CD8-positive, alpha-beta memory T cell (primary cell): ENCODE measurements at regions not wholly inside any gene's neighbourhood (a gene's known extent, or its start where the extent isn't known, plus 50 kb on each side); places are given as distances from the start of the nearest gene placed in this dataset.

Experiments used
- CTCF ChIA-PET: fragments of 350-600 bp; sonication (Branson Sonifier 250); formaldehyde crosslinking; loops from one replicate; lab custom pipeline; 2021; ENCODE audit warnings: antibody characterized with exemption; lab: Charles Lee
- POLR2A ChIA-PET: fragments of 350-600 bp; sonication (Branson Sonifier 250); formaldehyde crosslinking; loops from one replicate; lab custom pipeline; 2021; ENCODE audit warnings: antibody characterized with exemption; lab: Charles Lee
- DNase-seq, 5 donors: peaks; one replicate each; pipeline versions ENCODE4 v3.0.0 to v3.0.0-alpha.2; 2020 to 2022; ENCODE audit warnings: mixed read lengths in 1 of 5
- H3K27ac ChIP-seq: one replicate; pipeline ENCODE4 v1.7.0; 2013; ENCODE audit warnings: low read depth, mild to moderate bottlenecking, low read length, moderate library complexity
- H3K27me3 ChIP-seq: 2 replicates; pipeline ENCODE4 v1.7.0; 2013; ENCODE audit warnings: low read length, mild to moderate bottlenecking; ENCODE audit not compliant: insufficient read depth, poor library complexity, severe bottlenecking
- H3K36me3 ChIP-seq: 2 replicates; pipeline ENCODE4 v1.7.0; 2013; ENCODE audit warnings: mild to moderate bottlenecking, low read length, moderate library complexity; ENCODE audit not compliant: insufficient read depth
- H3K4me1 ChIP-seq: 2 replicates; pipeline ENCODE4 v1.7.0; 2013; ENCODE audit warnings: mild to moderate bottlenecking, low read length, moderate library complexity; ENCODE audit not compliant: insufficient read depth
- H3K4me3 ChIP-seq: 2 replicates; pipeline ENCODE4 v1.7.0; 2013; ENCODE audit warnings: mild to moderate bottlenecking, low read length
- H3K9me3 ChIP-seq: 2 replicates; pipeline ENCODE4 v1.7.0; 2013; ENCODE audit warnings: mild to moderate bottlenecking, low read length
- H3K27ac Mint-ChIP-seq, 8 donors: one replicate each; pipeline ENCODE4 v1.8.0; 2020 to 2021; ENCODE audit warnings: mixed read lengths in 8 of 8, mild to moderate bottlenecking in 6 of 8, inconsistent platforms in 3 of 8, moderate library complexity in 3 of 8
- H3K27me3 Mint-ChIP-seq, 2 donors: one replicate each; pipeline ENCODE4 v1.8.0; 2020 to 2021; ENCODE audit warnings: mixed read lengths in 2 of 2, mild to moderate bottlenecking in 1 of 2, moderate library complexity in 1 of 2
- H3K36me3 Mint-ChIP-seq, 3 donors: one replicate each; pipeline ENCODE4 v1.8.0; 2020 to 2021; ENCODE audit warnings: mixed read lengths in 3 of 3, inconsistent platforms in 1 of 3, mild to moderate bottlenecking in 1 of 3
- H3K4me1 Mint-ChIP-seq, 3 donors: one replicate each; pipeline ENCODE4 v1.8.0; 2020 to 2021; ENCODE audit warnings: mixed read lengths in 3 of 3, inconsistent platforms in 1 of 3, mild to moderate bottlenecking in 1 of 3
- H3K4me3 Mint-ChIP-seq, 7 donors: one replicate each; pipeline ENCODE4 v1.8.0; 2020 to 2021; ENCODE audit warnings: mixed read lengths in 7 of 7, mild to moderate bottlenecking in 6 of 7, moderate library complexity in 4 of 7, inconsistent platforms in 2 of 7
- H3K9me3 Mint-ChIP-seq, 5 donors: one replicate each; pipeline ENCODE4 v1.8.0; 2020 to 2022; ENCODE audit warnings: mixed read lengths in 5 of 5, mild to moderate bottlenecking in 3 of 5, moderate library complexity in 2 of 5, inconsistent platforms in 1 of 5

DNA sequence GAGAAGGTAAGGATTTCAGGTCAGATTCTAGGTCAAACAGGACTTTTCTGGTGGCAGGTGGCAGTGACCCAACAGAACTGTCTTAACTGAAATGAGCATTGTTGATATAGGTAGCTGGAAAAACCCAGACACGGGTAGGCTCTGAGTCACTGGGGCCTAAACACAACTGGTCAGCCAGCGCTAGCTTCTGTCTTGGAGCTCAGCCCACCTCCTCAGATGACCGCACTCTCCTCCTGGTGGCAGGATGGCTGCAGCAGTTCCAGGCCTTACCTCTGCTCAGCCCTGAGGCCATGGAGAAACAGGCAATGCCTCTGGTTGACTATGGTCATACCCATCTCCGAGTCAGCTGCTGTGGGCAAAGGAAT lies 61.1 kb upstream of the GATA2 start:
- H3K4me3 ChIP-seq, result no peak overlapping the region
- ChIA-PET POLR2A (no interaction called here), CTCF (interaction anchor here (1.2 kb wide), 1 partner anchor 19 kb away, joined by 3 read pairs; no protein-coding TSS in a partner anchor)
- peaks cover 0 to 1% (median 0%) of the 10 kb centered on the region in 5 donors for H3K9me3 Mint-ChIP-seq
- H3K4me1 ChIP-seq, result no peaks in the 10 kb centered on the region
- H3K27ac ChIP-seq, result no peak overlapping the region
- H3K4me1 Mint-ChIP-seq, result peaks cover 1 to 12% (median 3%) of the 10 kb centered on the region in 3 donors
- H3K27me3 Mint-ChIP-seq, result peaks cover 42 to 65% of the 10 kb centered on the region in 2 donors
- DNase-seq, result no peak
- no peaks in the 10 kb centered on the region for H3K36me3 Mint-ChIP-seq
- H3K36me3 ChIP-seq, result no peaks in the 10 kb centered on the region
- H3K4me3 Mint-ChIP-seq, result peak overlapping the region in 1 of 7 donors; percentile 31
- no peak overlapping the region for H3K27ac Mint-ChIP-seq
- H3K9me3 ChIP-seq, result no peaks in the 10 kb centered on the region
- H3K27me3 ChIP-seq, result no peaks in the 10 kb centered on the region

DNA sequence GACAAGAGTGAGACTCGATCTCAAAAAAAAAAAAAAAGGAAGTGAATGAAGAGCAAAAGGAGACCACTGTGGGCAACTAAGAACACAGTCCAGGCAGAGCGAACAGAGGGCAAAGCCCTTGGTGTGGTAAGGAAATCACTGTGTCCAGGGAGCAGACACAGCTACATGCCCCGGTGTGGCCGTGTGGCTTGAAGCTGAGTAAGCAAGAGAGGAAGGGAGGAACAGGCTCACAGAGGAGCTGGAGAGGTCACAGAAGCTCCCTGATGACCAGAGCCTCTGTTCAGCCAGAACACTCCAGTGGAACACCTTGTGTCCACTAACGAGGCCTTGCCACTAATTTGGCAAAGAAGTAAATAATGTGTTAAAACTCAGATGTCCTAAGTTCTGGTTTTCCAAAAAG lies 60.6 kb upstream of the GATA2 start:
- H3K27me3 Mint-ChIP-seq, result peaks cover 42 to 69% of the 10 kb centered on the region in 2 donors
- peak overlapping the region in 1 of 8 donors; percentile 26 for H3K27ac Mint-ChIP-seq
- H3K4me1 Mint-ChIP-seq, result peaks cover 1 to 12% (median 3%) of the 10 kb centered on the region in 3 donors
- Histone ChIP-seq H3K9me3 (no peaks in the 10 kb centered on the region), H3K4me3 (no peak overlapping the region), H3K4me1 (no peaks in the 10 kb centered on the region), H3K27me3 (no peaks in the 10 kb centered on the region), H3K27ac (no peak overlapping the region), H3K36me3 (no peaks in the 10 kb centered on the region)
- POLR2A ChIA-PET, result no interaction called here
- CTCF ChIA-PET, result interaction anchor here (1.2 kb wide), 1 partner anchor 19 kb away, joined by 3 read pairs; no protein-coding TSS in a partner anchor
- H3K36me3 Mint-ChIP-seq, result no peaks in the 10 kb centered on the region
- peaks cover 0 to 1% (median 0%) of the 10 kb centered on the region in 5 donors for H3K9me3 Mint-ChIP-seq
- H3K4me3 Mint-ChIP-seq, result peak overlapping the region in 1 of 7 donors; percentile 85
- no peak for DNase-seq

DNA sequence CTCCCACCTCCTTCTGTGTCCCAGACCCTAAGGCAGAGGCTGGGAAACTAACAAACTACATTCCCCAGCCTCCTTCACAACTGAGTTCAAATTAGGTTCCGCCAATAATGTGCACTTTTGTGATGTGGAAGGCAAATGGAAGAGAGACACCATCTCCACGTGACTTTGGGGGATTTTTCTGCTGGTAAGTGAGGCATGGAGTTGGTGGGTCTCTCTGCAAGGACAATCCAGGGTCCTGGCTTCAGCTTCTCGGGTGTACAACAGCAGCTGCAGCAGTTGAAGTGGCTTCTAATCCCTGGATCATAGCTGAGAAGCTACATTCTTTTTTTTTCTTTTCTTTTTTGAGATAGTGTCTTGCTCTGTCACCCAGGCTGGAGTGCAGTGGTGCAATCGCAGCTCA lies 58.9 kb upstream of the GATA2 start:
- no peaks in the 10 kb centered on the region for H3K36me3 Mint-ChIP-seq
- Histone ChIP-seq H3K9me3 (no peaks in the 10 kb centered on the region), H3K27ac (no peak overlapping the region), H3K27me3 (no peaks in the 10 kb centered on the region), H3K4me3 (no peak overlapping the region), H3K36me3 (no peaks in the 10 kb centered on the region), H3K4me1 (no peaks in the 10 kb centered on the region)
- peaks cover 31 to 57% of the 10 kb centered on the region in 2 donors for H3K27me3 Mint-ChIP-seq
- no peak for DNase-seq
- POLR2A ChIA-PET, result no interaction called here
- H3K27ac Mint-ChIP-seq, result no peak overlapping the region
- H3K4me3 Mint-ChIP-seq, result no peak overlapping the region
- peaks cover 1 to 12% (median 3%) of the 10 kb centered on the region in 3 donors for H3K4me1 Mint-ChIP-seq
- CTCF ChIA-PET, result interaction anchor here (1.0 kb wide), 1 partner anchor 28 kb away, joined by 3 read pairs; no protein-coding TSS in a partner anchor
- peaks cover 0 to 1% (median 0%) of the 10 kb centered on the region in 5 donors for H3K9me3 Mint-ChIP-seq

DNA sequence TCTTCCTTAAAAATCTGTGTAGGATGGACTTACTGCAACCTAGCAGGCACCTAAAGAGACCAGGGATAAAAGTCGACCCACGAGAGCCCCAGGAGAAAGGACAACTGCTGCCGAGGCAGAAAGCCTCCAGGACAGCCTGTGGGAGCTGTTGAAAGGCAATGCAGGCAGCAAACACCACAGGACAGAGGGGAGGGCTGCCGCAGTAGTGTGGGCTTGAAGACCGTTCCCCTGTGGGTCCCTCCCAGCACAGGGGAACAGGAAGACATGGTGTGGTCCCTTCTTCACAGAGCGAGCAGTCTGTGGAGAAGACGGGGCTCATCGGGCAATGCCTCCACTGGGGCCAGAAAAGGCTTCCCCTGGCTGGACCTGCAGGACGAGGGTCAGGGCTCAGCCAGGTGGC lies 58.5 kb upstream of the GATA2 start:
- Histone ChIP-seq H3K4me1 (no peaks in the 10 kb centered on the region), H3K27me3 (no peaks in the 10 kb centered on the region), H3K4me3 (no peak overlapping the region), H3K36me3 (no peaks in the 10 kb centered on the region), H3K27ac (no peak overlapping the region), H3K9me3 (no peaks in the 10 kb centered on the region)
- Mint-ChIP-seq H3K4me3 (no peak overlapping the region), H3K36me3 (no peaks in the 10 kb centered on the region), H3K4me1 (peaks cover 1 to 12% (median 3%) of the 10 kb centered on the region in 3 donors), H3K27ac (no peak overlapping the region), H3K27me3 (peaks cover 28 to 54% of the 10 kb centered on the region in 2 donors), H3K9me3 (no peaks in the 10 kb centered on the region)
- CTCF ChIA-PET, result interaction anchor here (1.0 kb wide), 1 partner anchor 28 kb away, joined by 3 read pairs; no protein-coding TSS in a partner anchor
- no peak for DNase-seq
- POLR2A ChIA-PET, result no interaction called here

DNA sequence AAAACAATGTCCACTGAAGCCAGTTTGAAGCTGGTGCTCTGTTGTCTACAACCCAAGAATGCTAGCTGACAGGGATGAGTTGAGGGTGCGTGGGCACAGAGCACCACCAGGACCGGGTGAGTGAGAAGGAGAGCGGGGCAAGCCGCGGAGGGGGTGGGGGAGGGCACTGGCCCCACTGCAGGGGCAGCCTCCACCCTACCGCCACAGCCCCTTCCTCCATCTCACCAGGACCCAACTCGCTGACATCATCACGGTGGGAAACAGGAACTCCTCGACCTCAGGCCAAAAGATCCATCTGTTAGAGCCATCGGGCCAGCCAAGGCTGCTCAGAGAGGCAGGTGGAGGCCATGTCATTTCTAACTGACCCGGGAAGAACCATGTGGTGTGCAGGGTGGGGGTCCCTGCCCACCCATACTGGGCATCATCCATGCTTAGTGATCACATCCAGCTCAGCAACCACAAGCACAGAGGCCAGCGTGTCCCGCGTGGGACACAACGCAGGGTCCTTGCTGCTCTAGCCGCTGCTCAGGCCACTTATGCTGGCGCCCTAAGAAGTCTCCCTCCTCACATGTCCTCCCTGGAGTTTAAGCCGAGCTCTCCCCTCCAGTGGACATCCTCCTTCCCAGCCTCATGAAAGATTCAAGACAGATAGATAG lies 57.6 kb upstream of the GATA2 start:
- H3K9me3 Mint-ChIP-seq, result peaks cover 0 to under 1% (median 0%) of the 10 kb centered on the region in 5 donors
- peak overlapping the region in 1 of 7 donors; percentile 51 for H3K4me3 Mint-ChIP-seq
- Histone ChIP-seq H3K27me3 (no peaks in the 10 kb centered on the region), H3K36me3 (no peaks in the 10 kb centered on the region), H3K4me1 (no peaks in the 10 kb centered on the region), H3K9me3 (no peaks in the 10 kb centered on the region), H3K27ac (no peak overlapping the region), H3K4me3 (no peak overlapping the region)
- no peak overlapping the region for H3K27ac Mint-ChIP-seq
- H3K4me1 Mint-ChIP-seq, result peaks cover 1 to 12% (median 3%) of the 10 kb centered on the region in 3 donors
- H3K27me3 Mint-ChIP-seq, result peaks cover 26 to 52% of the 10 kb centered on the region in 2 donors
- no peaks in the 10 kb centered on the region for H3K36me3 Mint-ChIP-seq
- no peak for DNase-seq
- POLR2A ChIA-PET, result no interaction called here
- CTCF ChIA-PET, result interaction anchor here (1.4 kb wide), 1 partner anchor 17 kb away, joined by 3 read pairs; no protein-coding TSS in a partner anchor

DNA sequence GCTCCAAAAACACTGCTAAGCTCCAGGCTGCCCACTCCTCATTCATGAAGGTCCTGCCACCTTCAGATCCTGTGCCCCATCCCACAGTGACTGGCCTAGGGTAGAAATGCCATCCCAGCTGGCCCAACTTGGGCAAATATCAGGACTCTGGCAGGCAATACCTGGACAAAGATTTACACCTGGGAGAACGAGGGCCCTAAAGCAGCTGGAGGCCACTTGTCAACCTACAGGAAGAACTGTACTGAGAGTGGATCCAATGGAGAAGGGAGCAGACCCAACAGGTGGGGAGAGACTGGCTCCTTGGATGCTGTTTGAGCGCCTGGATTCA lies 57.1 kb upstream of the GATA2 start:
- Histone ChIP-seq H3K27ac (no peak overlapping the region), H3K27me3 (no peaks in the 10 kb centered on the region), H3K4me1 (no peaks in the 10 kb centered on the region), H3K4me3 (no peak overlapping the region), H3K9me3 (no peaks in the 10 kb centered on the region), H3K36me3 (no peaks in the 10 kb centered on the region)
- ChIA-PET CTCF (interaction anchor here (1.4 kb wide), 1 partner anchor 18 kb away, joined by 3 read pairs; no protein-coding TSS in a partner anchor), POLR2A (no interaction called here)
- H3K4me3 Mint-ChIP-seq, result no peak overlapping the region
- no peak overlapping the region for H3K27ac Mint-ChIP-seq
- no peak for DNase-seq
- peaks cover 1 to 12% (median 3%) of the 10 kb centered on the region in 3 donors for H3K4me1 Mint-ChIP-seq
- peaks cover 26 to 52% of the 10 kb centered on the region in 2 donors for H3K27me3 Mint-ChIP-seq
- peaks cover 0 to 2% (median 0%) of the 10 kb centered on the region in 5 donors for H3K9me3 Mint-ChIP-seq
- H3K36me3 Mint-ChIP-seq, result no peaks in the 10 kb centered on the region

DNA sequence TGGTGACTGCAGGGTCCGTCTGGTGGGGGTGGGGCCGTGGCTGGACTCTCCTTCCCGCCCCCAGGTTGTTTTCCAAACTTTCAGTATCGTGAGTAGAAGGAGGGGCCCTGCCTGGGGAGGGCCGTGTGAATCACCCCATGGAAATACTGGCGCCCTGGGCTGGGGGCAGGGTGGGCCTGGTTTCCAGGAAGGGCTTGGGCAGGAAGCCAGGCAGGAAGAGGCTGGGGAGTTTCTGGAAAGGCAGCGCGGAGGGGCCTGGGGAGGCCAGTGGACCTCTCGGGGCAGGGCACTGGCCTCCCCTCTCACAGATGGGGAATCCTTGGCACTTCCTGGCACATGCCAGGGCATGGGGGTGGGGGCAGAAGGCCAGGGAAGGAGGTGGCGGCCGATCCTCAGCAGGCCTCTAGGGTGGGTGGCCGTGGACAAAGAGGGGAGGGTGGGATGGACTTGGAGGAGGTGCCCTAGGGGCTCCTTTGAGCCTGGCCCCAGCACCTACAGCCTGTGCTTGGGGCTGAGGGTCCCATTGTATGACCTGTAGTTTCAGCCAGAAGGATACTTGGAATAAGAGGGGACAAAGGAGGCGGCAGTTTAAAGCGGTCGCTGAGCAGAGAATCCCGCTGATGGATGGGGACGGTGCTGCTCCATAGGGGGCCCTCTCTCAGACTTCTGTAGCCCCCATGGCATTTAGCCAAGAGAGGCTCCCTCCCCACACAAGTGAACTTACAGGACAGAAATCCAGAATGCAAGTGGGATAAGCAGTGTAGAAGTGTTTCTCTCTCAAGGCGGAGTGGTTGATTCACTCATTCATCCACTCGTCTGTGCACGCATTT lies 56.5 kb upstream of the GATA2 start:
- no peak for DNase-seq
- Mint-ChIP-seq H3K36me3 (no peaks in the 10 kb centered on the region), H3K4me3 (no peak overlapping the region), H3K27ac (no peak overlapping the region), H3K4me1 (peaks cover 1 to 8% (median 3%) of the 10 kb centered on the region in 3 donors), H3K9me3 (peaks cover 0 to 2% (median 0%) of the 10 kb centered on the region in 5 donors), H3K27me3 (peaks cover 20 to 46% of the 10 kb centered on the region in 2 donors)
- Histone ChIP-seq H3K27ac (peak overlapping the region; percentile 24), H3K4me3 (no peak overlapping the region), H3K36me3 (no peaks in the 10 kb centered on the region), H3K9me3 (no peaks in the 10 kb centered on the region), H3K4me1 (no peaks in the 10 kb centered on the region), H3K27me3 (no peaks in the 10 kb centered on the region)
- POLR2A ChIA-PET, result no interaction called here
- CTCF ChIA-PET, result interaction anchor here (1.4 kb wide), 1 partner anchor 18 kb away, joined by 3 read pairs; no protein-coding TSS in a partner anchor
